Hematopoietic multipotent progenitor cell (in vitro differentiated cells): ENCODE measurements at regions not wholly inside any gene's neighbourhood (a gene's known extent, or its start where the extent isn't known, plus 50 kb on each side); places are given as distances from the start of the nearest gene placed in this dataset.
"Not testable (repeated sequence)": the region's sequence is repeated elsewhere in the genome, so short reads cannot be mapped to it uniquely, and the experiment has no call there.

Source experiments
- DNase-seq, 3 donors: peaks; one replicate each; pipeline ENCODE4 v3.0.0-alpha.2; 2011 to 2015; ENCODE audit warnings: low read depth in 2 of 3, low spot score in 2 of 3

GRCh38 chr4:14386196-14386595 is 616.1 kb upstream of the CPEB2 start:
- DNase-seq, result no peak

GRCh38 chr4:14387647-14388046 is 614.6 kb upstream of the CPEB2 start:
- DNase-seq, result no peak

- no peak for DNase-seq
These were observed 609.9 kb upstream of the CPEB2 start for GRCh38 chr4:14392378-14392777.

- DNase-seq, result no peak
These were observed 606.1 kb upstream of the CPEB2 start for GRCh38 chr4:14396183-14396582.

- DNase-seq, result no peak
These were observed 602.4 kb upstream of the CPEB2 start for GRCh38 chr4:14399848-14400247.

GRCh38 chr4:14400307-14400706 is 602.0 kb upstream of the CPEB2 start:
- no peak for DNase-seq

- DNase-seq, result no peak
These were observed 599.1 kb upstream of the CPEB2 start for GRCh38 chr4:14403132-14403531.

- DNase-seq, result no peak
These were observed 597.6 kb upstream of the CPEB2 start for GRCh38 chr4:14404730-14405129.

GRCh38 chr4:14410516-14410915 is 591.8 kb upstream of the CPEB2 start:
- no peak for DNase-seq

- DNase-seq, result peak in 1 of 3 donors; percentile 22
These were observed 587.1 kb upstream of the CPEB2 start for GRCh38 chr4:14415146-14415545.

GRCh38 chr4:14419516-14419915 is 582.8 kb upstream of the CPEB2 start:
- DNase-seq, result no peak

- DNase-seq, result not testable (repeated sequence)
These were observed 576.0 kb upstream of the CPEB2 start for GRCh38 chr4:14426297-14426696.

- DNase-seq, result no peak
These were observed 574.2 kb upstream of the CPEB2 start for GRCh38 chr4:14428125-14428524.

GRCh38 chr4:14431155-14432134 is 570.8 kb upstream of the CPEB2 start:
- DNase-seq, result no peak

- DNase-seq, result no peak
These were observed 567.8 kb upstream of the CPEB2 start for GRCh38 chr4:14434483-14434882.

- DNase-seq, result no peak
These were observed 567.4 kb upstream of the CPEB2 start for GRCh38 chr4:14434916-14435315.

GRCh38 chr4:14441561-14441960 is 560.7 kb upstream of the CPEB2 start:
- no peak for DNase-seq

GRCh38 chr4:14445882-14446281 is 556.4 kb upstream of the CPEB2 start:
- DNase-seq, result no peak

- no peak for DNase-seq
These were observed 556.0 kb upstream of the CPEB2 start for GRCh38 chr4:14446311-14446710.

- DNase-seq, result no peak
These were observed 555.4 kb upstream of the CPEB2 start for GRCh38 chr4:14446904-14447303.

GRCh38 chr4:14449308-14449707 is 553.0 kb upstream of the CPEB2 start:
- DNase-seq, result no peak

GRCh38 chr4:14452001-14452400 is 550.3 kb upstream of the CPEB2 start:
- DNase-seq, result no peak
